CD4-positive, alpha-beta T cell treated with Interleukin-6 for 4 hours (primary cell): ENCODE measurements at regions not wholly inside any gene's neighbourhood (a gene's known extent, or its start where the extent isn't known, plus 50 kb on each side); places are given as distances from the start of the nearest gene placed in this dataset.

Experiments used
- DNase-seq: peaks from one replicate; pipeline ENCODE4 v3.0.0-alpha.2; 2020; ENCODE audit warnings: mixed read lengths

GRCh38 chr13:65868884-65869283, 1361.3 kb downstream of the PCDH9 start:
- DNase-seq = no peak

GRCh38 chr13:65868099-65868498, 1362.0 kb downstream of the PCDH9 start:
- no peak for DNase-seq

GRCh38 chr13:65866138-65866537, 1364.0 kb downstream of the PCDH9 start:
- DNase-seq = no peak

GRCh38 chr13:65865206-65865605, 1364.9 kb downstream of the PCDH9 start:
- DNase-seq = no peak

- no peak for DNase-seq
These were observed 1366.1 kb downstream of the PCDH9 start for GRCh38 chr13:65864039-65864438.

- DNase-seq = no peak
These were observed 1369.8 kb downstream of the PCDH9 start for GRCh38 chr13:65860306-65860705.

GRCh38 chr13:65857942-65858565, 1372.1 kb downstream of the PCDH9 start:
- DNase-seq = no peak

- DNase-seq = no peak
These were observed 1373.7 kb downstream of the PCDH9 start for GRCh38 chr13:65856431-65856830.

GRCh38 chr13:65855242-65855805, 1374.8 kb downstream of the PCDH9 start:
- DNase-seq = no peak

- no peak for DNase-seq
These were observed 1375.7 kb downstream of the PCDH9 start for GRCh38 chr13:65854431-65854830.

GRCh38 chr13:65844266-65844841, 1385.8 kb downstream of the PCDH9 start:
- no peak for DNase-seq

GRCh38 chr13:65843314-65843731, 1386.8 kb downstream of the PCDH9 start:
- DNase-seq = no peak

- DNase-seq = no peak
These were observed 1389.0 kb downstream of the PCDH9 start for GRCh38 chr13:65841156-65841555.

GRCh38 chr13:65836066-65836465, 1394.1 kb downstream of the PCDH9 start:
- no peak for DNase-seq

- DNase-seq = no peak
These were observed 1395.2 kb downstream of the PCDH9 start for GRCh38 chr13:65834897-65835296.

GRCh38 chr13:65830411-65831205, 1399.5 kb downstream of the PCDH9 start:
- no peak for DNase-seq

GRCh38 chr13:65829241-65830008, 1400.7 kb downstream of the PCDH9 start:
- no peak for DNase-seq

GRCh38 chr13:65826657-65827056, 1403.5 kb downstream of the PCDH9 start:
- no peak for DNase-seq

- DNase-seq = no peak
These were observed 1405.1 kb downstream of the PCDH9 start for GRCh38 chr13:65825039-65825438.

- no peak for DNase-seq
These were observed 1422.1 kb downstream of the PCDH9 start for GRCh38 chr13:65808061-65808460.

- DNase-seq = no peak
These were observed 1426.4 kb downstream of the PCDH9 start for GRCh38 chr13:65803530-65804392.

GRCh38 chr13:65789815-65790214, 1440.3 kb downstream of the PCDH9 start:
- DNase-seq = no peak
